ENCODE measurements at regions not wholly inside any gene's neighbourhood (a gene's known extent, or its start where the extent isn't known, plus 50 kb on each side); places are given as distances from the start of the nearest gene placed in this dataset.
"Not testable (repeated sequence)": the region's sequence is repeated elsewhere in the genome, so short reads cannot be mapped to it uniquely, and the experiment has no call there.

- no peak for DNase-seq (ENCODE audit: low spot score)
Measured at GRCh38 chr4:156313497-156313896, 359.8 kb upstream of the CTSO start.

GRCh38 chr4:156312261-156312847 lies 358.7 kb upstream of the CTSO start:
- DNase-seq (ENCODE audit: low spot score) = no peak

- no peak for DNase-seq (ENCODE audit: low spot score)
Measured at GRCh38 chr4:156309031-156309430, 355.4 kb upstream of the CTSO start.

GRCh38 chr4:156303708-156304107 lies 350.0 kb upstream of the CTSO start:
- DNase-seq (ENCODE audit: low spot score) = no peak

GRCh38 chr4:156298230-156298629 lies 344.6 kb upstream of the CTSO start:
- peak; percentile 9 for DNase-seq (ENCODE audit: low spot score)

GRCh38 chr4:156295676-156296195 lies 342.1 kb upstream of the CTSO start:
- DNase-seq (ENCODE audit: low spot score) = no peak

- peak; percentile 29 for DNase-seq (ENCODE audit: low spot score)
Measured at GRCh38 chr4:156294577-156294976, 340.9 kb upstream of the CTSO start.

GRCh38 chr4:156293657-156294297 lies 340.1 kb upstream of the CTSO start:
- DNase-seq (ENCODE audit: low spot score) = no peak

DNA sequence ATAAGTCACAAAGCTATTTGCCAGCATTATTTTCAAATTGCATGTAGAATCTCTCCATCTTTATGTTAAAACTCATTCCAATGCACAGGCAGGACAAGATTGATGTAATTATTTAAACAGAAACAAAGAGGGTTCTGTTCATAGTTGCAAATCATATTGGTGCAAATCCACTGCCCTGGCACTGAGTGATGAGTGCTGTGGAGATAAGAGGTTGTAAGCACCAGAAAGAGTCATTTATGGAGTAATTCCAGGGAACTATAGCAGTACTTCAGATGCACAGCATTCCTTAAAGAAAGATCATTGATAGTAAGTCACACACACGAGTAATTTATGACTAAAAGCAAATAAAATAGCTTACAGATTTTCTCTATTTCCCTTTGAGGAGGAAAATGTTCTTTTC lies 337.7 kb upstream of the CTSO start:
- DNase-seq (ENCODE audit: low spot score) = peak; percentile 25

- no peak for DNase-seq (ENCODE audit: low spot score)
Measured at GRCh38 chr4:156290811-156291210, 337.1 kb upstream of the CTSO start.

DNA sequence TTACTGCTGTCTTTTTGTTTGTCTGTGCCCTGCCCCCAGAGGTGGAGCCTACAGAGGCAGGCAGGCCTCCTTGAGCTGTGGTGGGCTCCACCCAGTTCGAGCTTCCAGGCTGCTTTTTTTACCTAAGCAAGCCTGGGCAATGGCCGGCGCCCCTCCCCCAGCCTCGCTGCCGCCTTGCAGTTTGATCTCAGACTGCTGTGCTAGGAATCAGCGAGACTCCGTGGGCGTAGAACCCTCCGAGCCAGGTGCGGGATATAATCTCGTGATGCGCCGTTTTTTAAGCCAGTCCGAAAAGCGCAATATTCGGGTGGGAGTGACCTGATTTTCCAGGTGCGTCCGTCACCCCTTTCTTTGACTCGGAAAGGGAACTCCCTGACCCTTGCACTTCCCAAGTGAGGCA lies 336.4 kb upstream of the CTSO start:
- DNase-seq (ENCODE audit: low spot score) = not testable (repeated sequence)

DNA sequence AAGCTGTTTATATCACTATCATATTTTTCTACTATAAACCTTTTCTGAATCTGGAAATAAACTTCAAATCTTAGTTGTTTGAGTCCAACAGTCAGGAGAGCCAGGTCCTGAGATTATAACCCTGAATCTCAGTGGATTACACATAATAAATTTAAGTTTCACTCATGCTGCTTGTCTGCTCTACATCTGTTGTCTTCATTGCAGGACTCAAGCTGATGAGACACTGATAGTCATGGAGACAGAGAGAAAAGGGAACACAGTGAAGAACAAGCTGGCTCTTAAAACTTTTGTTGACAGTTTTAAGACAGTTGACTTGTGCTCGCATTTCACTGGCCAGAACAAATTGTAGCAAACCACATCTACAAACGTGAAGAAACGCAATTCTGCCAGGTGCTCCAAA lies 327.0 kb upstream of the CTSO start:
- no peak for DNase-seq (ENCODE audit: low spot score)

DNA sequence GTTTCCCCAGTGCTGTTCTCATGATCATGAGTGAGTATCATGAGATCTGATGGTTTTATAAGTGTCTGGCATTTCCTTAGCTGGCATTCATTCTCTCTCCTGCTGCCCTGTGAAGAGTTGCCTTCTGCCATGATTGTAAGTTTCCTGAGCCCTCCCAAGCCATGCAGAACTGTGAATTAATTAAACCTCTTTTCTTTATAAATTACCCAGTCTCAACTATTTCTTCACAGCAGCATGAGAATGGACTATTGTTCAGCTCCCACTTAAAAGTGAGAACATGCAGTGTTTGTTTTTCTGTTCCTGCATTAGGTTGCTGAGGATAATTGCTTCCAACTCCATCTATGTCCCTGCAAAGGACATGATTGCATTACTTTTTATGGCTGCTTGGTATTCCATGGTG lies 311.7 kb upstream of the CTSO start:
- no peak for DNase-seq (ENCODE audit: low spot score)

GRCh38 chr4:156261230-156261629 lies 307.6 kb upstream of the CTSO start:
- no peak for DNase-seq (ENCODE audit: low spot score)

DNA sequence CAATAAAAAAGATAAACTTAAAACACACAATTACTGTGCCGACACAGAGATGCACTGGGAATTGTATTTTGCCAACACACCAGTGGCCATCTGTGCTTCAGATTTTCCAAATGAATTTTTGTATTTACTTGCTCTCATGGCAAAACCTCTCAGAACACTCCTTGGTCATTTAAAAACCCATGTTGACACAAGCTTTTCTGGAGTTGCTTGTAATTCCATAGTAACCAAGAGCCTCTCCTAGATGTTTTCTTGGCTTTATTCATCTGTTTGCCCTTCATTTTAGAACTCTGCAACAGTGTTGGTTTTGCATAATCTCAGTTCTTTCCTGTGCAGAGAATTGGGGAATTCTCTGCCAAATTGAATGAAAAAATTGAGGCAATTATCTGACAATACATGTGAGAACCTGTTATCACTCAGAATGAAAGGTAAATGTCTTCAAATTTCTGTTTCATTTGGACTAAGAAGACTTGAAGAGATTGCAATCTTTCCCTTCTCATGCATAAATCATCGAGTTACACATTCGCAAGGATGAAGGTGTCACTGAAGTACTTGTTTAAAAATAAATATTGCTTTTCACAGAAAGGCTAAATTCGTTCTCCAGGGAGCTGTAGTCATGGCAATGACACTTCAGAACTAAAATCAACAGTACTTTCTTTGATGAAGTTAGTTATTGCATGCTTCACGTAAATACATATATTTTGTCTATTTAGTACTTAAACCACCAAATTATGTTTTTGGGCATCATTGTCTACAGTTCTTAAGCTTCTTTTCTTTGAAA lies 301.8 kb upstream of the CTSO start:
- no peak for DNase-seq (ENCODE audit: low spot score)

GRCh38 chr4:156252358-156252921 lies 298.8 kb upstream of the CTSO start:
- DNase-seq (ENCODE audit: low spot score) = no peak

GRCh38 chr4:156251373-156252065 lies 297.9 kb upstream of the CTSO start:
- DNase-seq (ENCODE audit: low spot score) = no peak

- no peak for DNase-seq (ENCODE audit: low spot score)
Measured at GRCh38 chr4:156248917-156249316, 295.3 kb upstream of the CTSO start.

DNA sequence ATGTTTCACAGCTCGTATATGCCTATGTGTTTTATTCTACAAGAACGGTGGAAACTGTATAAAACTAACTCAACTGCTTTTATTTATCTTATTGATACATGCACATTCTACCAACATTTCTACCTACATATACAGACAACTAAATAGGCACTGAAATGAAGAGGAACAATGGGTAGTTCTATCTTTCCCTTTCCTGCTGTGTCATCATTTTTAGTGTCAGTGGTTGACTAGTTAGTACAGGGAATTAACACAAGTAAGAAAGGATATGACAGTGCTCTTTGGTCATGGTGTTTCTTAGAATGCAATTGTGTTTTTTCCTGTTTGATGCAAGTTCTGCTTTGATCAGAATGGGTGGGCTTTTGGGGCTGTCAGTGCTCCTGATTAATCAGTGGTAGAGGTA lies 293.8 kb upstream of the CTSO start:
- DNase-seq (ENCODE audit: low spot score) = no peak

- DNase-seq (ENCODE audit: low spot score) = no peak
Measured at GRCh38 chr4:156243015-156243414, 289.3 kb upstream of the CTSO start.

- no peak for DNase-seq (ENCODE audit: low spot score)
Measured at GRCh38 chr4:156242390-156242789, 288.7 kb upstream of the CTSO start.

DNA sequence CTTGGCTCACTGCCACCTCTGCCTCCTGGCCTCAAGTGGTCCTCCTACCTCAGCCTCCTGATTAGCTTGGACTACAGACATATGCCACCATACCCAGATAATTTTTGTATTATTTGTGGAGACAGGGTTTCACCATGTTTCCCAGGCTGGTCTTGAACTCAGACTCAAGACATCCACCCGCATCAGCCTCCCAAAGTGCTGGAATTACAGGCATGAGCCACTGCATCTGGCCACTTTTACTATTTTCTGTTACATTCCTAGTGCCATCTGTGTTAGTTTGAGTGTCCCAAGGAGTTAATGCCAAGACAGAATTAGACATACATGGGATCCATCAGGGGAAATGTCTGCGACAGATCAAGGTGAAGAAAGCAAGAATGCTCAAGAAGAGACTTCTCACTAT lies 288.2 kb upstream of the CTSO start:
- DNase-seq (ENCODE audit: low spot score) = no peak

All from pons (tissue), 1 donor.